ENCODE measurements at regions not wholly inside any gene's neighbourhood (a gene's known extent, or its start where the extent isn't known, plus 50 kb on each side); places are given as distances from the start of the nearest gene placed in this dataset.
"Not testable (repeated sequence)": the region's sequence is repeated elsewhere in the genome, so short reads cannot be mapped to it uniquely, and the experiment has no call there.

GRCh38 chr14:54253195-54253947 lies 143.4 kb upstream of the CDKN3 start:
- H3K36me3 ChIP-seq (ENCODE audit: control insufficient read depth in 2 of 3, insufficient read depth in 3 of 3, low read length in 3 of 3): no peaks in the 10 kb centered on the region
- no peaks in the 10 kb centered on the region for H3K36me3 Mint-ChIP-seq
- ChIA-PET POLR2A (no interaction called here), CTCF (no interaction called here)
- DNase-seq: no peak
- no peak overlapping the region for H3K4me3 ChIP-seq (ENCODE audit: low read length)
- no peaks in the 10 kb centered on the region for H3K4me1 ChIP-seq (ENCODE audit: control insufficient read depth in 2 of 2, insufficient read depth in 2 of 2, low read length in 2 of 2)
- H3K27me3 ChIP-seq (ENCODE audit: control insufficient read depth in 2 of 2, insufficient read depth in 2 of 2, low read length in 2 of 2): no peaks in the 10 kb centered on the region
- peaks cover 0 to 5% (median 0%) of the 10 kb centered on the region in 7 donors for H3K4me1 Mint-ChIP-seq
- ATAC-seq: no peak
- H3K4me3 Mint-ChIP-seq: no peak overlapping the region
- peaks cover 9 to 27% (median 20%) of the 10 kb centered on the region in 5 donors for H3K27me3 Mint-ChIP-seq
- H3K27ac ChIP-seq (ENCODE audit: low read depth, low read length): no peak overlapping the region
- H3K27ac Mint-ChIP-seq: no peak overlapping the region
- H3K9me3 Mint-ChIP-seq: peaks cover 0 to 3% (median 0%) of the 10 kb centered on the region in 11 donors
- no peaks in the 10 kb centered on the region for H3K9me3 ChIP-seq (ENCODE audit: control insufficient read depth in 2 of 3, low read length in 3 of 3)
- intact Hi-C loops (cut with micrococcal nuclease): loop anchor here in 1 of 2 donors (5.0 kb wide), 1 partner anchor 961 kb away; no protein-coding TSS in a partner anchor

DNA sequence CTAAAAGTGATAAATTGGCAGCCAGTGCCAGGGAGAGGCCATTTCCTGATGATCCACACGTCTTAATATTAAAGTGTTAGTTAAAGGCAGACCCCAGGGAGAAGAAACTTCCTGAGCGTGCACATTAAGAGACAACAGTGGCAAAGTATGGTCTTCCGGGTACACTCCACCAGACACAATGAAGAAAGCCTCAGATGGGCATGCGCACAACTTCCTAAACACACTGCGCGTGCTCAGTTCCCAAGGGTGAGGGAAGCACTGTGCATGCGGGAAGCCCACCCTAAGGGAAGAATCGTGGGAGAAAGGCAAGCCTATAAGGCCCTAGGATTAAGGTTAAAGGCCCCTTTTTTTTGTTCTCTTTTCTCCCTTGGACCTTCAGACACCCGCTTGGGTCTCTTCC lies 140.7 kb upstream of the CDKN3 start:
- DNase-seq (no peak), ATAC-seq (no peak)
- H3K4me1 Mint-ChIP-seq: peaks cover 0 to 5% (median 0%) of the 10 kb centered on the region in 7 donors
- H3K4me3 Mint-ChIP-seq: no peak overlapping the region
- Histone ChIP-seq H3K4me3 (ENCODE audit: low read length) (no peak overlapping the region), H3K27ac (ENCODE audit: low read depth, low read length) (no peak overlapping the region), H3K9me3 (ENCODE audit: control insufficient read depth in 2 of 3, low read length in 3 of 3) (no peaks in the 10 kb centered on the region), H3K4me1 (ENCODE audit: control insufficient read depth in 2 of 2, insufficient read depth in 2 of 2, low read length in 2 of 2) (no peaks in the 10 kb centered on the region), H3K27me3 (ENCODE audit: control insufficient read depth in 2 of 2, insufficient read depth in 2 of 2, low read length in 2 of 2) (no peaks in the 10 kb centered on the region), H3K36me3 (ENCODE audit: control insufficient read depth in 2 of 3, insufficient read depth in 3 of 3, low read length in 3 of 3) (no peaks in the 10 kb centered on the region)
- ChIA-PET CTCF (no interaction called here), POLR2A (no interaction called here)
- no peak overlapping the region for H3K27ac Mint-ChIP-seq
- intact Hi-C loops (cut with micrococcal nuclease): no loop called here
- H3K27me3 Mint-ChIP-seq: peaks cover 4 to 24% (median 18%) of the 10 kb centered on the region in 5 donors
- H3K36me3 Mint-ChIP-seq: no peaks in the 10 kb centered on the region
- peaks cover 0 to 3% (median 0%) of the 10 kb centered on the region in 11 donors for H3K9me3 Mint-ChIP-seq

DNA sequence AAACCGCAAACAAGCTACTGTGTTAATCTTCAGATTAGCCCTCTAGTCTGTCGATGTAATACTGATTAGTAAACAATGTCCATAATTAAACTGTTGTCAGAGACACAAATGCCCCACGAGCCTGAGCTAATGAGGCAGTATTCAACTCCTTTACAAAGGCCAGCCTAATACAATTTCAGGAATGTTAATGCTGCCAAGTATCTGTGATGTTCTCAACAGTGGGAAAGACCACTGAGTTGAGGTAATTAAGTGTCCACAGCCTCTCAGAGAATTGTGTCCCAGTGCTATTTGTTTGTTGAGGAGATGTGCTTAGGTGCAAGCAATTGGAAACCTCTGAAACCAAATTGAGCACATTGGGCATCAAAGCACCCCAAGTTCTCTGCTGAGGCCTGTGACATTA lies 139.4 kb upstream of the CDKN3 start:
- ChIA-PET POLR2A (no interaction called here), CTCF (no interaction called here)
- no peak overlapping the region for H3K27ac Mint-ChIP-seq
- H3K4me3 ChIP-seq (ENCODE audit: low read length): no peak overlapping the region
- no peaks in the 10 kb centered on the region for H3K36me3 Mint-ChIP-seq
- intact Hi-C loops (cut with micrococcal nuclease): no loop called here
- DNase-seq: no peak
- H3K9me3 Mint-ChIP-seq: peaks cover 0 to 3% (median 0%) of the 10 kb centered on the region in 11 donors
- H3K27ac ChIP-seq (ENCODE audit: low read depth, low read length): no peak overlapping the region
- ATAC-seq: no peak
- H3K27me3 ChIP-seq (ENCODE audit: control insufficient read depth in 2 of 2, insufficient read depth in 2 of 2, low read length in 2 of 2): no peaks in the 10 kb centered on the region
- H3K4me3 Mint-ChIP-seq: no peak overlapping the region
- no peaks in the 10 kb centered on the region for H3K4me1 ChIP-seq (ENCODE audit: control insufficient read depth in 2 of 2, insufficient read depth in 2 of 2, low read length in 2 of 2)
- H3K36me3 ChIP-seq (ENCODE audit: control insufficient read depth in 2 of 3, insufficient read depth in 3 of 3, low read length in 3 of 3): no peaks in the 10 kb centered on the region
- no peaks in the 10 kb centered on the region for H3K9me3 ChIP-seq (ENCODE audit: control insufficient read depth in 2 of 3, low read length in 3 of 3)
- H3K4me1 Mint-ChIP-seq: peaks cover 0 to 5% (median 0%) of the 10 kb centered on the region in 7 donors
- H3K27me3 Mint-ChIP-seq: peaks cover 4 to 25% (median 10%) of the 10 kb centered on the region in 5 donors

DNA sequence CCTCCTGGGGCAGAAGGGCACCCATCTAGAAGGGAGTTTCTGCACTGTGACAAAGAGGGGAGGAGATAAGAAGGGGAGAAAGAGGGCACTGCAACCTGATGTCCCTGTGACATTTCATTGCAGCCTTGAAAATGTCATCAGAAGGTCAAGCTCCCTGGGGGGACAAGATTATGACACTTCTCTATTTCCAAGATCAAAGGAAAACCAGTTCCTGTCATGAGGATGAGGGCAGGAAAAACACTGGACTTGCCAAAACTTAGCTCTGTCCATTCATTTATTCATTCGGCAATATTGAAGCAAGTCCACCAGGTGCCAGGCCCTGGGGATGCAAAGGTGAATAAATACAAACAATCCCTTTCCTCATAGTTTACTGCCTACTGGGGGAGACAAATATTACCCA lies 138.4 kb upstream of the CDKN3 start:
- Mint-ChIP-seq H3K9me3 (peaks cover 0 to 3% (median 0%) of the 10 kb centered on the region in 11 donors), H3K27me3 (peaks cover 5 to 26% (median 10%) of the 10 kb centered on the region in 5 donors), H3K4me1 (peaks cover 0 to 4% (median 0%) of the 10 kb centered on the region in 7 donors), H3K36me3 (no peaks in the 10 kb centered on the region), H3K27ac (no peak overlapping the region), H3K4me3 (no peak overlapping the region)
- H3K27ac ChIP-seq (ENCODE audit: low read depth, low read length): no peak overlapping the region
- ChIA-PET POLR2A (no interaction called here), CTCF (interaction anchor here (0.6 kb wide), 1 partner anchor 155 kb away, joined by 3 read pairs; no protein-coding TSS in a partner anchor)
- ATAC-seq (no peak), DNase-seq (no peak)
- intact Hi-C loops (cut with micrococcal nuclease): no loop called here
- no peaks in the 10 kb centered on the region for H3K27me3 ChIP-seq (ENCODE audit: control insufficient read depth in 2 of 2, insufficient read depth in 2 of 2, low read length in 2 of 2)
- H3K36me3 ChIP-seq (ENCODE audit: control insufficient read depth in 2 of 3, insufficient read depth in 3 of 3, low read length in 3 of 3): no peaks in the 10 kb centered on the region
- no peak overlapping the region for H3K4me3 ChIP-seq (ENCODE audit: low read length)
- no peaks in the 10 kb centered on the region for H3K4me1 ChIP-seq (ENCODE audit: control insufficient read depth in 2 of 2, insufficient read depth in 2 of 2, low read length in 2 of 2)
- H3K9me3 ChIP-seq (ENCODE audit: control insufficient read depth in 2 of 3, low read length in 3 of 3): no peaks in the 10 kb centered on the region

DNA sequence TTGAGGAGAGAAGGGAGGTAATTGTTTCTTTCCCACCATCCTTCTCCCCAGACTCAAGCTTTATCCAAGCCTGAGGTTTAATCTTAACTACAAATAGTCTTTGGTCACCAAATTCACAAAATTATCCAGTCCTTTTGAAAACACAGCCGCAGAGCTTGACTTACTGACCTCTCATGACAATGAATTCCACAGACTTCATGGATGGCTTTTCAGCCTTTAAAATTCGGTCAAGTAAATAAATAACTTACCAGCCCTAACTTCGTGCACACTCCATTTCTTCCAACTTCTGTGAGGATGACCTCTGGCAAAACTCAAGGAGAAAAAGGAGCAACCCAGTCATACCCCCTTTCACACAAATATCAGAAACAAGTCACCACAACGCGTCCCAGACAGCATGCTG lies 137.0 kb upstream of the CDKN3 start:
- intact Hi-C loops (cut with micrococcal nuclease): no loop called here
- Histone ChIP-seq H3K27ac (ENCODE audit: low read depth, low read length) (no peak overlapping the region), H3K4me3 (ENCODE audit: low read length) (no peak overlapping the region), H3K27me3 (ENCODE audit: control insufficient read depth in 2 of 2, insufficient read depth in 2 of 2, low read length in 2 of 2) (no peaks in the 10 kb centered on the region), H3K36me3 (ENCODE audit: control insufficient read depth in 2 of 3, insufficient read depth in 3 of 3, low read length in 3 of 3) (no peaks in the 10 kb centered on the region), H3K4me1 (ENCODE audit: control insufficient read depth in 2 of 2, insufficient read depth in 2 of 2, low read length in 2 of 2) (no peaks in the 10 kb centered on the region), H3K9me3 (ENCODE audit: control insufficient read depth in 2 of 3, low read length in 3 of 3) (no peaks in the 10 kb centered on the region)
- no peak for ATAC-seq
- CTCF ChIA-PET: no interaction called here
- Mint-ChIP-seq H3K9me3 (peaks cover 0 to 5% (median 0%) of the 10 kb centered on the region in 11 donors), H3K27ac (no peak overlapping the region), H3K36me3 (no peaks in the 10 kb centered on the region), H3K27me3 (peaks cover 10 to 36% (median 18%) of the 10 kb centered on the region in 5 donors), H3K4me3 (no peak overlapping the region), H3K4me1 (no peaks in the 10 kb centered on the region)
- POLR2A ChIA-PET: no interaction called here
- no peak for DNase-seq

DNA sequence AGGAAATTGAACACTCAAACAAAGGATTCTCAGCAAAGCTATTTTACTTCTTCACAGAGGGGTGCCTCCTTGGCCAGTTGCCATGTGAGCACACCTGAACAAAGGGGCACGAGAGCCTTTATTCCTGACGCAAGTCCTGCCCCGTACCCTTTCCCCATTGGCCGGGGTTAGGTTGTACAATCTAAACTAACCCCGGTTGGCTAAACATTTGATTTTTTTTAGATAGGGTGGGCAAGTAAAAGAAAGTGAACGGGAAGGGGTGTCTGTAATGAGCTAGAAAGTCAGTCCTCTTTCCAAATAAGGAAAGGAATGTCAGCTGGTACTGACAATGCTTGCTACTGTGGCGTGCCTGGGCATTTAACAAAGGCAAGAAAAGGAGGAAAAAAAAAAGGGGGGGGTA lies 135.5 kb upstream of the CDKN3 start:
- Histone ChIP-seq H3K9me3 (ENCODE audit: control insufficient read depth in 2 of 3, low read length in 3 of 3) (no peaks in the 10 kb centered on the region), H3K27ac (ENCODE audit: low read depth, low read length) (no peak overlapping the region), H3K27me3 (ENCODE audit: control insufficient read depth in 2 of 2, insufficient read depth in 2 of 2, low read length in 2 of 2) (no peaks in the 10 kb centered on the region), H3K36me3 (ENCODE audit: control insufficient read depth in 2 of 3, insufficient read depth in 3 of 3, low read length in 3 of 3) (no peaks in the 10 kb centered on the region), H3K4me1 (ENCODE audit: control insufficient read depth in 2 of 2, insufficient read depth in 2 of 2, low read length in 2 of 2) (no peaks in the 10 kb centered on the region), H3K4me3 (ENCODE audit: low read length) (no peak overlapping the region)
- H3K27me3 Mint-ChIP-seq: peaks cover 10 to 43% (median 18%) of the 10 kb centered on the region in 5 donors
- intact Hi-C loops (cut with micrococcal nuclease): no loop called here
- H3K4me3 Mint-ChIP-seq: no peak overlapping the region
- no peaks in the 10 kb centered on the region for H3K4me1 Mint-ChIP-seq
- no peaks in the 10 kb centered on the region for H3K36me3 Mint-ChIP-seq
- ChIA-PET CTCF (interaction anchor here (0.6 kb wide), 1 partner anchor 87 kb away, joined by 3 read pairs; no protein-coding TSS in a partner anchor), POLR2A (no interaction called here)
- DNase-seq (no peak), ATAC-seq (no peak)
- peaks cover 0 to 5% (median 0%) of the 10 kb centered on the region in 11 donors for H3K9me3 Mint-ChIP-seq
- H3K27ac Mint-ChIP-seq: no peak overlapping the region

DNA sequence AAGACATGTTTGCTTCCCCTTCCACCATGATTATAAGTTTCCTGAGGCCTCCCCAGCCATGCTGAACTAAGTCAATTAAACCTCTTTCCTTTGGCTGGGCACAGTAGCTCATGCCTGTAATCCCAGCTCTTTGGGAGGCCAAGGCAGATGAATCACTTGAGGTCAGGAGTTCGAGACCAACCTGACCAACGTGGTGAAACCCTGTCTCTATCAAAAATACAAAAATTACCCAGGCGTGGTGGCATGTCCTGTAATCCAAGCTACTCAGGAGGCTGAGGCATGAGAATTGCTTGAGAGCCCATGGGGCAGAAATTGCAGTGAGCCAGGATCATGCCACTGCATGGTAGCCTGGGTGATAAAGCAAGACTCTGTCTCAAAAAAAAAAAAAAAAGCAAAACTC lies 130.2 kb upstream of the CDKN3 start:
- H3K4me1 Mint-ChIP-seq; H3K4me1 ChIP-seq (ENCODE audit: control insufficient read depth in 2 of 2, insufficient read depth in 2 of 2, low read length in 2 of 2); CTCF ChIA-PET; ATAC-seq; H3K9me3 ChIP-seq (ENCODE audit: control insufficient read depth in 2 of 3, low read length in 3 of 3); H3K36me3 Mint-ChIP-seq; H3K9me3 Mint-ChIP-seq; intact Hi-C loops (cut with micrococcal nuclease); H3K27ac Mint-ChIP-seq; H3K27ac ChIP-seq (ENCODE audit: low read depth, low read length); H3K36me3 ChIP-seq (ENCODE audit: control insufficient read depth in 2 of 3, insufficient read depth in 3 of 3, low read length in 3 of 3); DNase-seq; H3K4me3 Mint-ChIP-seq; POLR2A ChIA-PET; H3K4me3 ChIP-seq (ENCODE audit: low read length); H3K27me3 ChIP-seq (ENCODE audit: control insufficient read depth in 2 of 2, insufficient read depth in 2 of 2, low read length in 2 of 2): not testable (repeated sequence)
- peaks cover 6 to 30% (median 13%) of the 10 kb centered on the region in 5 donors for H3K27me3 Mint-ChIP-seq

All from naive thymus-derived CD4-positive, alpha-beta T cell (primary cell).